GM12878 (cell line): ENCODE measurements at regions not wholly inside any gene's neighbourhood (a gene's known extent, or its start where the extent isn't known, plus 50 kb on each side); places are given as distances from the start of the nearest gene placed in this dataset.

Experiments used
- POLR2A ChIP-seq: IDR thresholded peaks from 2 replicates; pipeline ENCODE4 v1.6.1; 2011; ENCODE audit warnings: low read depth, mild to moderate bottlenecking, low read length
- POLR2AphosphoS5 ChIP-seq: IDR thresholded peaks from 2 replicates; pipeline ENCODE4 v1.6.1; 2011; ENCODE audit warnings: mild to moderate bottlenecking, low read length, inconsistent platforms
- STAT3 ChIP-seq: IDR thresholded peaks from 2 replicates; pipeline ENCODE4 v1.6.1; 2011; ENCODE audit warnings: low read depth, low read length, improper control_type of control experiment
- TARDBP ChIP-seq: IDR thresholded peaks from 2 replicates; pipeline ENCODE4 v1.6.1; 2016; ENCODE audit warnings: borderline replicate concordance
- ZNF24 ChIP-seq: fragments of 450-650 bp; IDR thresholded peaks from 2 replicates; pipeline ENCODE4 v1.6.1; 2017; ENCODE audit warnings: antibody characterized with exemption, mild to moderate bottlenecking

DNA sequence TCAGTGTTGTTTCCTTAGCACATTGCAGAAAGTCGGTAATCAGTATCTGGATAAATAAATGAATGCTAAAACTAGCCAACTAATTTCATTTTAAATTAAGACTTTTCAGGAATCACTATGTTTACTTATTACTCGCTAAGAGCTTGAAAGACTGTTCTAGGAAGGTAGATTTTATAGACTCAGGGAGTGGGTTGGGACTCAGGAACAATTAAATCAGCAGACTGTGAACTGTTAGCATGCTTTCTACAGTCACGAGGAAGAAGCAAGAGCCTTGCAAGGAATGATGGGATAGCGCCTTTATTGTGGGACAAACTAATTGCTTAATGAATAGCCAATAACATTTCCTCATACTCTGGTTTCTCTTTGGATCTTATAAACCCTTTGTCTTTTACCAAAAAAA lies 183.2 kb upstream of the AADAT start:
- no peak for TF ChIP-seq POLR2A
- TF ChIP-seq POLR2AphosphoS5 = no peak
- TF ChIP-seq ZNF24 = no peak
- no peak for TF ChIP-seq TARDBP
- TF ChIP-seq STAT3 = no peak
